ENCODE measurements at regions not wholly inside any gene's neighbourhood (a gene's known extent, or its start where the extent isn't known, plus 50 kb on each side); places are given as distances from the start of the nearest gene placed in this dataset.
"Not testable (repeated sequence)": the region's sequence is repeated elsewhere in the genome, so short reads cannot be mapped to it uniquely, and the experiment has no call there.

DNA sequence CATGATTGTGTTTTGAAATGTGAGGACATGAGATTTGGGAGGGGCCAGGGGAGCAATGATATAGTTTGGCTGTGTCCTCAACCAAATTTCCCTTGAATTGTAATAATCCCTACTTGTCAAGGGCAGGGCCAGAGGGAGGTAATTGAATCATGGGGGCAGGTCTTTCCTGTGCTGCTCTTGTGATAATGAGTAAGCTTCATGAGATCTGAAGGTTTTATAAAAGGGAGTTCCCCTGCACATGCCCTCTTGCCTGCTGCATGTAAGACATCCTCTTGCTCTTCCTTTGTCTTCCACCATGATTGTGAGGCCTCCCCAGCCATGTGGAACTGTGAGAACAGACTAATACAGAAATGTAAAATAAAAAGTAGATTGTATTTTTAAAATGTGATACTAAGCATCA lies 1294.9 kb downstream of the ADGRL3 start:
- DNase-seq, result no peak

GRCh38 chr4:62491756-62492155 lies 1291.6 kb downstream of the ADGRL3 start:
- not testable (repeated sequence) for DNase-seq

- DNase-seq, result no peak
These were observed 1290.5 kb downstream of the ADGRL3 start for GRCh38 chr4:62490635-62491034.

DNA sequence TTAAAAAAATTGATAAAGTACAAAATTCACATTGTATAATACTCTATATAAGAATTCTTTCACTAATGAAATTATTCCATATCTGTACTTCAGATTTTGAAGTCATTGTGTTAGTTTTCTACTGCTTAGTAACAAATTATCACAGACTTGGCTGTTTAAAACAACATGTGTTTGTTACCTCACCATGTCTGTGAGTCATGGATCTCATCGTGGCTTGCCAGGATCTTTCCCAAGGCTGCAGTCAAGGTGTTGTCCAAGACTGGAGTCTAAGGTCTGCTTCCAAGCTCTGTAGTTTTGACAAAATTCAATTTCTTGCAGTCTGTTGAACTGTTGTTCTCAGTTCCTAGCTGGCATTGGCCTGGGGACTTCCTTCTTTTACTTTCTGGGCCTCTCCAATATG lies 1286.9 kb downstream of the ADGRL3 start:
- DNase-seq, result no peak

DNA sequence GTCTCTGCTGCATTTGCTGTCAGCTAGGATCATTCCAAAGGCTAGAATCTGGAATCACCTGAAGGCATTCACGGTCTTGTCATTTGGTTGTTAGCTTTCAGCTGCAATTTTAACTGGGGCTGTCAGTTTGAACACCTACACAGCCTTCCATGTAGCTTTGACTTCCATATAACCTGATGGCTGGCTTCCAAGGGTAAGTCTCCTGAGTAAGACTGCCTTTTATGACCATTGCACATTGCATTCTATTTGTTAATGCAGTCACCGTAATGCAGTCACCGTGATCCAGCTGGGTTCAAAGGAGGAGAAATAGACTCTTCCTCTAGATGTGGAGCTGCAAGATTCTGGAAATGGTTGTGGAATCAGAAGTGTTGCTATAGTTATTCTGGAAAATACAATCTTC lies 1284.2 kb downstream of the ADGRL3 start:
- DNase-seq, result no peak

DNA sequence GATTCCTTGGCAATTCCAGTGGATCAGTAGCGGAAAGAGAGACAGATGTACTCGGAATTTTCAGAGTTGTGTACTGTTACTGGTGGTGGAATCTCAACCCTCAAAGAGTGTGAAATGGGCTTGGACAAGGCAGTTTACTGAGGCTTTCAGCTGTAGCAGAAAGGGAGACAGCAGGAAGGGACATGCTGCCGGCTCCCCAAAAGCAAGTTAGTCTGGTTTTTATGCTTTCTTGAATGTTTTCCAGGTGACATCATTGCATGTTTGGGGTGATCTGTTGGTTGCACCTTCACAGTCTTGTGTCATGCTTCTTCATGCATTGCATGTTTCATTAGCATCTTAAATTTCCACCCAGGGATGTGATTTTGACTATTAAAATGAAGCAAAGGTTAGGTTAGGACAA lies 1282.2 kb downstream of the ADGRL3 start:
- DNase-seq, result no peak

GRCh38 chr4:62475596-62475995 lies 1275.5 kb downstream of the ADGRL3 start:
- DNase-seq, result no peak

GRCh38 chr4:62474802-62475201 lies 1274.7 kb downstream of the ADGRL3 start:
- no peak for DNase-seq

DNA sequence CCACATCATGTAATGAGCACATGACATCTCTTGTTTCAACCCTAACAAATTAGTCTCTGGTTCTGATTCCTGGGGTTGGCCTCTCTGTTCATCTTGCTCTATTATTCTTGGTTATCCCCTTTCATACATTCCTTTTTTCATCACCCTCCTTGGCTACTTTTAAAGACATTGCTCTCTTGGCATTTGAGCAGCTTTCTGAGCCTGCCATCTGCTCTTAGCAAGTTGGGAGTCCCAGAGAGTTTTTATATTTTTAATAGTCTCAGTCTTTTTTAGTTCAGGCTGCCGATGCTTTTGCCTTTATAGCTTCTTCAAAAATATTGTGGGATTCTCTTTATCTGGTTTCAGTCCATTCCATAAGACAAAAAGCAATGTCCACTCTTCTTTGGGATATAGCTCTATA lies 1270.9 kb downstream of the ADGRL3 start:
- DNase-seq, result no peak

- DNase-seq, result no peak
These were observed 1270.4 kb downstream of the ADGRL3 start for GRCh38 chr4:62470421-62470983.

DNA sequence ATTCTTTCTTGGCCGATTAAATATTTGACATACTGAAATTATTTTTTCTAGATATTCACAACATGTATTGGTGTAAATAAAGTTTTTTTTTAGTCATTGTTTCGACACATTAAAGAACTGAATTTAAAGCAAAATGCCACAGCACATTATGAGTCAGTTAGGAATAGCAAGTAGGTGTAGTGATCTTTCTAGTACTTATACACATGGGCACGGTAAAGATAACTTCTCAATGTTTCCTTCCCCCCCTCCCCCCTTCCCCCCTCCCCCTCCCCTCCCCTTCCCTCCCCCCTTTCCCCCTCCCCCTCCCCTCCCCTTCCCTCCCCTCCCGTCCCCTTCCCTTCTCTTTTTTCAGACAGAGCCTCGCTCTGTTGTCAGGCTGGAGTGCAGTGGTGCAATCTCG lies 1269.9 kb downstream of the ADGRL3 start:
- DNase-seq, result no peak

- no peak for DNase-seq
These were observed 1261.8 kb downstream of the ADGRL3 start for GRCh38 chr4:62461961-62462360.

DNA sequence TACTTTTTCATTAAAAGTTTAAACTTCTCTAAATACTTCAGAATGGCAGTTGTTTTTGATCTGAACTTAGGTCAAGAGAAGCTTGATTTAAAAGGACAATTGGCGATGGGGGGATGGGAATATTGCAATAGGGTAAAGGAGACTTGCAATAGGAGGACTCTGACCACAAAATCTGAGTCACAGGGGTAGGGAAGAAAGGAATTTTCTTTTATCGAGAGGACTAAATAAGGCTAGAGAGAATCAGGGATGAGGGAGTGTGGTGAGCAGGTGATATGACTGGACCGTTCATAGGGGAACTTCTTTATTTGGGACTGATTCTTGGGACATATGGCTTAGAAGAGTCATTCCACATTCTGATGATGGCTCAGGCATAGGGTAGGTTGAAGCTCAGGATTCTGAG lies 1260.2 kb downstream of the ADGRL3 start:
- DNase-seq, result no peak

DNA sequence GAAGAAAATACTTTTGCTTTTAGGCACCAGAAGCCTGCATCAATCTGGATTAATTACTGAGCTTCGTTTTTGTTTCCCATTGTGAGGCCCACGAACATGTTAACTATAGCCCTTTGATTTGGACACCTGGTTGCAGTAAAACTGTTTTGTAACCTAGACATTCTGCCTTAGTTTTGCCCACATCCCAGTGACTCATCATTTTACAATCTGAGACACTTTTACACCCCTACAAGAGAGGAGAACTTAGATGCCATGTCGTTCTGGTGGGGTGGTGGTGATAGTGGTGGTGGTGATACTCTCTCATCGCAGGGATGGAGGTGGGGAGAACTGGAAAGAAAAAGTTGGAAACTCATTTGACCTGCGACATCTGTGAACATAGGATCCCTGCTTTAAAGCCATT lies 1257.2 kb downstream of the ADGRL3 start:
- no peak for DNase-seq

DNA sequence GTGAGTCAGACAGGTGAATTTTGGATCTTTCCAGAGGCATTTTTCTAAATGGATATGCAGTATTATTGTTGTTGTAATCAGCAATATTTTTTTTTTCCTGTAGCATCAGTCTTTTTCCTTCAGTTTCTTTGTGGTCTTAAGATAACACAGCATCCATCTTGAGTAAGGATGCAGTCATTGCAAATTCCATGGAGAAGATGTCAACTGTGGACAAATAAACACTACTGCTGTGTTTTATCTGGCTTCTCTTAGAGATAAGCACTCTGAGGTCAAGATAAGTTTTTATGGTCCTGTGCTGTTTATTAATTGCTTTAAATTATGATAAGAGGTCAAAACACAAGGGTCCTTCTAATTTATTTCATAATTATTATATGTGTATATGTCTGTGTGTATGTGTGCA lies 1255.7 kb downstream of the ADGRL3 start:
- no peak for DNase-seq

DNA sequence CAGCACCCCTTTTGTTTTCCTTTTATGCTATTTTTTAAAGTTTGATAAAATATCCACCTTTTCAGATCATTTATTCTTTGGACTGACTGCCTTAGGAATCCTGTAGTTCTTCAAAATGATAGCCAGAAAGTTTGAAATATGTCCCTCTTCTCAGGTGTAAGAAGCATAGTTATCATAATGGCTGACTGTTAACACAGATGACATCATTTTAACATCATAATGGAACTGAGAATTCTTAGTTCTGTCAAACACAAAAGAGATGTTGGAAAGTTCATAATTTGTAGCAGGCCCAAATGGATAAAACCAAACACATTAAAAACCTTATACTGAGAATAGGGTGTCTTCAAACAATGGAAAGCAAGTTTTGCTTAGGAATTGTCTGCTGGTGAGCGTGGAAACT lies 1254.4 kb downstream of the ADGRL3 start:
- DNase-seq, result no peak

DNA sequence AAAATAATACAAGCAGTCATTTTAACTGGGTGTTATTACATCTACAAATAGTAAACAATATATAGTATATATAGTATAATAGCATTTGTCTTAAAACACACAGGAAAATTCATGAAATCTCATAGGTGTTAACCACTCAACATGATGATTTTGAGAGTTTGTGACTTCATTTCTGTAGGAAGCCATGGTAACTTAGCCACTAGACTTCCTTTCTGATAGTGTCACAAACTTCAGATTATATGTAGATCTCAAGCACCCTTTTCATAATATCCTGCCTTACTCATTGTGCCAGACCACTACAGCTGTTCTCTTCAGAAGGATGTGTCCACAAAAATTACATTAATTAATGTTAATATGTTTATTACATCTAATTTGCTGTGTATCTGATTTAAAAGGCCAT lies 1250.6 kb downstream of the ADGRL3 start:
- DNase-seq, result no peak

- DNase-seq, result no peak
These were observed 1249.4 kb downstream of the ADGRL3 start for GRCh38 chr4:62449538-62449937.

DNA sequence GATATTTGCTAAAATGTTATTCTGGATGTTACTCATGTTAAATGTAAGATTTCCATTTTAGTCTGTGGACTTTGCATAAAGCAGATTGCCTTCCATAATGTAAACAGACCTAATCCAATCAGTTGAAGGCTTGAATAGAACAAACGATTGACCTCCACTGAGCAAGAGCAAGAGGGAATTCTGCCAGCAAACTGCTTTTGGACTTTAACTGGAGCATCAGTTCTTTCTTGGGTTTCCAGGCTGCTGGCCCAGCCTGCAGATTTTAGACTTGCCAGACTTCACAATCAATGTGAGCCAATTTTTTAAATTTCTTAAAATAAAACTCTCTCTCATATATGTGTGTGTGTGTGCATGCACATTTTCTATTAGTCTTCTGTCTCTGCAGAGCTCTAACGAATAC lies 1248.8 kb downstream of the ADGRL3 start:
- DNase-seq, result no peak

GRCh38 chr4:62439051-62439450 lies 1238.9 kb downstream of the ADGRL3 start:
- DNase-seq, result no peak

GRCh38 chr4:62434921-62435320 lies 1234.8 kb downstream of the ADGRL3 start:
- DNase-seq, result no peak

GRCh38 chr4:62431513-62432231 lies 1231.5 kb downstream of the ADGRL3 start:
- not testable (repeated sequence) for DNase-seq

DNA sequence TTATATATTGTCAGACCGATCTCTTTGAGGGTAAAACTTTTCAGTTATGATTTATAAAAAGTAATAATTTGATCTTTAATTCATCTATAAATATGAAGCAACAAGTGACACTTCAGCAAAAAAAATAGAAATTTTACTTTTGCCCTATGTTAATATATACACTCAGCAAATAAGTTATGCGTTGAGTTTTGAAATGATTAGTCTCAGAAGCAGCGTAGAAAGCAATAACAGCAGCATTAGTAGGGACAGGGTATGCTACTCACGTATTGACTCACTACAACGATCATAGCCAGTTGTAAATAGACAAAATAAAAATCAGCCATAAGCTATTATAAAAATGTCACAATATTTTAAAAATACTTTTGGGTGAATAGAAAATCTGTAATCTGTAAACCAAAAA lies 1229.2 kb downstream of the ADGRL3 start:
- DNase-seq, result no peak

- no peak for DNase-seq
These were observed 1215.1 kb downstream of the ADGRL3 start for GRCh38 chr4:62415256-62415655.

DNA sequence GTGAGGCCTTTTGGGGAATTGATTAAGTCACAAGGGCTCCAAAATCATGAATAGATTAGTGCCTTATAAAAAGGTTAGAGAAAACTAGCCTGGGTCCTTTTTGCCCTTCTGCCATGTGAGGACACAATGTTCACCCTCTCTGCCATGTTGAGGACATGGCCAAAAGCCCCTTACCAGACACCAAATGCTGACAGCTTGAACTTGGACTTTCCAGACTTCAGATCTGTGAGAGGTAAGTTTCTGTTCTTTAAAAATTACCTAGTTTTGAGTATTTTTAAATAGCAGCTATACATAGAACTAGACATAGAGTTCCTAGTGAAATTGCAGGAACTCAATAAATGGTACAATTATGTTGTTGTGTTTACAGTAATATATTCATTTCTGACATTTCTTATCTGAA lies 1214.4 kb downstream of the ADGRL3 start:
- DNase-seq, result no peak
